Transverse colon (tissue), 4 donors: ENCODE measurements at regions not wholly inside any gene's neighbourhood (a gene's known extent, or its start where the extent isn't known, plus 50 kb on each side); places are given as distances from the start of the nearest gene placed in this dataset.
"Not testable (repeated sequence)": the region's sequence is repeated elsewhere in the genome, so short reads cannot be mapped to it uniquely, and the experiment has no call there.

Source experiments
- DNase-seq: peaks from one replicate; pipeline ENCODE4 v3.0.0-alpha.2; 2019
- H3K27ac ChIP-seq, 4 donors: fragments of 200-600 bp; sonication (generic); 2 replicates each; pipeline ENCODE4 v1.5.1; 2016 to 2018; ENCODE audit warnings: inconsistent platforms in 4 of 4
- H3K27me3 ChIP-seq: fragments of 200-600 bp; sonication (generic); 2 replicates; pipeline ENCODE4 v1.5.1; 2017; ENCODE audit warnings: inconsistent platforms
- H3K36me3 ChIP-seq, 4 donors: fragments of 200-600 bp; sonication (generic); 2 replicates each; pipeline ENCODE4 v1.5.1; 2017 to 2019; ENCODE audit warnings: inconsistent platforms in 4 of 4
- H3K4me1 ChIP-seq, 4 donors: fragments of 200-600 bp; sonication (generic); 2 replicates each; pipeline ENCODE4 v1.5.1; 2017 to 2020; ENCODE audit warnings: inconsistent platforms in 4 of 4
- H3K4me3 ChIP-seq, 4 donors: fragments of 200-600 bp; sonication (generic); 1 replicate in 1 of 4; 2 replicates in 3 of 4; pipeline versions ENCODE4 v1.5.1 to v1.6.1; 2017 to 2019; ENCODE audit warnings: inconsistent platforms in 4 of 4
- H3K9me3 ChIP-seq, 2 donors: fragments of 200-600 bp; sonication (generic); 2 replicates each; pipeline ENCODE4 v1.5.1; 2017 to 2019; ENCODE audit warnings: inconsistent platforms in 2 of 2
- CTCF ChIP-seq, 5 experiments: fragments of 200-600 bp in 3 of 5; fragments of 450-650 bp in 2 of 5; sonication (generic) in 3 of 5; IDR thresholded peaks; 1 replicate in 2 of 5; 2 replicates in 3 of 5; pipeline ENCODE4 v1.5.1; 2016 to 2017; ENCODE audit warnings: antibody characterized with exemption in 5 of 5, inconsistent platforms in 3 of 5, mild to moderate bottlenecking in 2 of 5, moderate library complexity in 1 of 5
- EP300 ChIP-seq: sonication (generic); formaldehyde crosslinking; IDR thresholded peaks from one replicate; pipeline ENCODE4 v1.6.1; 2017; ENCODE audit warnings: antibody characterized with exemption, low read depth
- POLR2A ChIP-seq: fragments of 450-650 bp; IDR thresholded peaks from one replicate; pipeline ENCODE4 v1.6.1; 2016; ENCODE audit warnings: antibody characterized with exemption, mild to moderate bottlenecking, moderate library complexity
- POLR2AphosphoS5 ChIP-seq, 3 donors: sonication (generic); formaldehyde crosslinking; IDR thresholded peaks; one replicate each; pipeline ENCODE4 v1.6.1; 2016; ENCODE audit warnings: antibody characterized with exemption in 3 of 3
- WGBS, 2 donors: methylation state at CpG; one replicate each; pipeline ENCODE4 v1.1.5; 2018; ENCODE audit warnings: low coverage in 1 of 2; 5-methylcytosine and 5-hydroxymethylcytosine counted together
- in situ Hi-C, 4 donors: fragments of 200-750 bp; cut with MboI; loops; one replicate each; pipeline versions ENCODE4 v1.15.0 to v1.15.1; 2017; ENCODE audit warnings: low sequenced_read_pairs in 3 of 4, low pct_ligation_motif_present in 1 of 4, low pct_unique_long_range_greater_than_20kb in 1 of 4
- intact Hi-C: fragments of 100-400 bp; cut with DNase I; formaldehyde crosslinking; loops from one replicate; pipeline ENCODE4 v1.15.1; 2023; ENCODE audit warnings: low total_unique reads

- H3K27ac ChIP-seq: no peak overlapping the region
- no peak for TF ChIP-seq POLR2A
- no peak for TF ChIP-seq EP300
- TF ChIP-seq CTCF (IDR thresholded peaks at IDR 0.05): no peak
- no peak for TF ChIP-seq POLR2AphosphoS5 (IDR thresholded peaks at IDR 0.05)
- in situ Hi-C loops: no loop called here
- 85 to 88% methylated on average over 7 of the region's 7 CpGs for WGBS, 2 donors
- H3K36me3 ChIP-seq: no peaks in the 10 kb centered on the region
- no peak overlapping the region for H3K4me3 ChIP-seq
- no peaks in the 10 kb centered on the region for H3K27me3 ChIP-seq
- DNase-seq: no peak
- no peaks in the 10 kb centered on the region for H3K9me3 ChIP-seq
- intact Hi-C loops: no loop called here
- no peaks in the 10 kb centered on the region for H3K4me1 ChIP-seq
Measured at GRCh38 chr10:8283166-8283905, 228.8 kb downstream of the GATA3 start.

- WGBS, 2 donors: 88 to 89% methylated on average over 11 of the region's 11 CpGs
- intact Hi-C loops: no loop called here
- TF ChIP-seq POLR2A (no peak), POLR2AphosphoS5 (IDR thresholded peaks at IDR 0.05) (no peak), EP300 (no peak), CTCF (IDR thresholded peaks at IDR 0.05) (no peak)
Measured at GRCh38 chr10:8283986-8284385, 229.5 kb downstream of the GATA3 start.

GRCh38 chr10:8285970-8286369 is 231.5 kb downstream of the GATA3 start:
- H3K27me3 ChIP-seq, intact Hi-C loops, H3K9me3 ChIP-seq, H3K4me3 ChIP-seq, DNase-seq, H3K4me1 ChIP-seq, H3K36me3 ChIP-seq, H3K27ac ChIP-seq, in situ Hi-C loops: not testable (repeated sequence)
- 40 to 82% methylated on average over 1 to 4 of the region's 4 CpGs for WGBS, 2 donors

More at GRCh38 chr10:8283986-8284385, 229.5 kb downstream of the GATA3 start:
- H3K27ac ChIP-seq: no peak overlapping the region
- DNase-seq: no peak
- no peaks in the 10 kb centered on the region for H3K4me1 ChIP-seq
- H3K4me3 ChIP-seq: no peak overlapping the region
- H3K9me3 ChIP-seq: no peaks in the 10 kb centered on the region
- in situ Hi-C loops: no loop called here
- H3K27me3 ChIP-seq: no peaks in the 10 kb centered on the region
- no peaks in the 10 kb centered on the region for H3K36me3 ChIP-seq

GRCh38 chr10:8288600-8288999 is 234.1 kb downstream of the GATA3 start:
- WGBS, 2 donors: 80 to 84% methylated on average over 9 of the region's 9 CpGs
- intact Hi-C loops: no loop called here
- TF ChIP-seq POLR2AphosphoS5 (IDR thresholded peaks at IDR 0.05) (no peak), POLR2A (no peak), CTCF (IDR thresholded peaks at IDR 0.05) (no peak), EP300 (no peak)

More at GRCh38 chr10:8288600-8288999, 234.1 kb downstream of the GATA3 start:
- no peak overlapping the region for H3K27ac ChIP-seq
- H3K4me3 ChIP-seq: no peak overlapping the region
- H3K36me3 ChIP-seq: no peaks in the 10 kb centered on the region
- DNase-seq: no peak
- in situ Hi-C loops: no loop called here
- no peaks in the 10 kb centered on the region for H3K27me3 ChIP-seq
- no peaks in the 10 kb centered on the region for H3K4me1 ChIP-seq
- no peaks in the 10 kb centered on the region for H3K9me3 ChIP-seq
